Nephron (organoid): ENCODE measurements at regions not wholly inside any gene's neighbourhood (a gene's known extent, or its start where the extent isn't known, plus 50 kb on each side); places are given as distances from the start of the nearest gene placed in this dataset.

Source experiments
- H3K27ac Mint-ChIP-seq, 3 experiments: 2 replicates each; pipeline ENCODE4 v1.8.0; 2020; ENCODE audit warnings: mixed read lengths in 3 of 3, mild to moderate bottlenecking in 2 of 3, moderate library complexity in 1 of 3
- H3K27me3 Mint-ChIP-seq: 2 replicates; pipeline ENCODE4 v1.8.0; 2021; ENCODE audit warnings: low read depth, mild to moderate bottlenecking, moderate library complexity, mixed read lengths
- H3K36me3 Mint-ChIP-seq: 2 replicates; pipeline ENCODE4 v1.8.0; 2020; ENCODE audit warnings: low read depth, mixed read lengths
- H3K4me1 Mint-ChIP-seq: 2 replicates; pipeline ENCODE4 v1.8.0; 2020; ENCODE audit warnings: mixed read lengths
- H3K4me3 Mint-ChIP-seq, 3 experiments: 2 replicates each; pipeline ENCODE4 v1.8.0; 2020; ENCODE audit warnings: mild to moderate bottlenecking in 3 of 3, mixed read lengths in 3 of 3, moderate library complexity in 2 of 3
- H3K9me3 Mint-ChIP-seq: 2 replicates; pipeline ENCODE4 v1.8.0; 2020; ENCODE audit warnings: mixed read lengths
- TF ChIP-seq, protein P1 (sequence below), 3 experiments: fragments of 200-600 bp; sonication (generic); IDR thresholded peaks; one replicate each; pipeline ENCODE4 v1.5.0; 2021; ENCODE audit warnings: antibody characterized with exemption in 3 of 3; ENCODE audit not compliant: unreplicated experiment in 3 of 3

DNA sequence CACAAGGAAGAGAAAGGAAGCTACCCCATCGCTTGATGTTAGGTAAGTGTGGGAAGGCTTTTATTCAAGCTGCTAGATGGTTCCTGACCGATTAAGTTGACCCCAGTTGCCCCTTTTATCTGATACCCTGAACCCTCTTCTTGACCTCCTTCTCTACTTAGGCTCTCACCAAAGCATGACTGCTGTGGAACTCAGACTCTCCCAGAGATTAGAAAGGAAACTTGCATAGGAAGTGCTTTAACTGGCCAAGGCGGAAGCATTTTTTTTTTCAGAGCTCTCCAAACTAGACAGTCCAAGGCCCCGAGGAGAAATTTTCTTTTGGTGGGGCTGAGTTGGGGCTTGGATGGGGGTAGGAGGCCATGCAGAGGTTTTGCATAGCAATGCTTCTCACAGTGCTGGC is 101.3 kb upstream of the USP24 start:
- peaks cover 8% of the 10 kb centered on the region for H3K27me3 Mint-ChIP-seq
- peak overlapping the region in 1 of 3 experiments; percentile 13 for H3K27ac Mint-ChIP-seq
- no peaks in the 10 kb centered on the region for H3K36me3 Mint-ChIP-seq
- no peak overlapping the region for H3K4me3 Mint-ChIP-seq
- TF ChIP-seq, protein P1, sequence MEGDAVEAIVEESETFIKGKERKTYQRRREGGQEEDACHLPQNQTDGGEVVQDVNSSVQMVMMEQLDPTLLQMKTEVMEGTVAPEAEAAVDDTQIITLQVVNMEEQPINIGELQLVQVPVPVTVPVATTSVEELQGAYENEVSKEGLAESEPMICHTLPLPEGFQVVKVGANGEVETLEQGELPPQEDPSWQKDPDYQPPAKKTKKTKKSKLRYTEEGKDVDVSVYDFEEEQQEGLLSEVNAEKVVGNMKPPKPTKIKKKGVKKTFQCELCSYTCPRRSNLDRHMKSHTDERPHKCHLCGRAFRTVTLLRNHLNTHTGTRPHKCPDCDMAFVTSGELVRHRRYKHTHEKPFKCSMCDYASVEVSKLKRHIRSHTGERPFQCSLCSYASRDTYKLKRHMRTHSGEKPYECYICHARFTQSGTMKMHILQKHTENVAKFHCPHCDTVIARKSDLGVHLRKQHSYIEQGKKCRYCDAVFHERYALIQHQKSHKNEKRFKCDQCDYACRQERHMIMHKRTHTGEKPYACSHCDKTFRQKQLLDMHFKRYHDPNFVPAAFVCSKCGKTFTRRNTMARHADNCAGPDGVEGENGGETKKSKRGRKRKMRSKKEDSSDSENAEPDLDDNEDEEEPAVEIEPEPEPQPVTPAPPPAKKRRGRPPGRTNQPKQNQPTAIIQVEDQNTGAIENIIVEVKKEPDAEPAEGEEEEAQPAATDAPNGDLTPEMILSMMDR (IDR thresholded peaks at IDR 0.05; ENCODE audit: unreplicated experiment in 3 of 3): no peak
- H3K4me1 Mint-ChIP-seq: peaks cover 34% of the 10 kb centered on the region
- no peaks in the 10 kb centered on the region for H3K9me3 Mint-ChIP-seq

DNA sequence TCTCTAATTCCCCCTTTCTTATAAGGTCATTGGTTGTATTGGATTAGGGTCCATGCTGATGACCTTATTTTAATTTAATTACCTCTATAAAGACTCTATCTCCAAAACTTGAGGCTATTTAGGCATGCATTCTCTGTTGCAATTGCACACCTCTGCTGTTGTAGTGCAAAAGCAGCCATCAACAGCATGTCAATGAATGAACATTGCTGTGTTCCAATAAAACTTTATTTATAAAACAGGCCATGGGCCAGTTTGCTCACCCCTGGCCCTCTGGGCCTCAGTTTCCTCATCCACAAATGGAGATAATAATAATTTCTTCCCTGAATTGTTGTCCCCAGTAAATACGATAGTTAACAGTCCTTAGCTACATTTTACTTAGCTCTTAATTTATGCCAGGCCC is 100.4 kb upstream of the USP24 start:
- no peak overlapping the region for H3K27ac Mint-ChIP-seq
- no peaks in the 10 kb centered on the region for H3K36me3 Mint-ChIP-seq
- peaks cover 35% of the 10 kb centered on the region for H3K4me1 Mint-ChIP-seq
- H3K9me3 Mint-ChIP-seq: no peaks in the 10 kb centered on the region
- no peak overlapping the region for H3K4me3 Mint-ChIP-seq
- TF ChIP-seq, protein P1 (IDR thresholded peaks at IDR 0.05; ENCODE audit: unreplicated experiment in 3 of 3): no peak
- H3K27me3 Mint-ChIP-seq: peaks cover 10% of the 10 kb centered on the region

DNA sequence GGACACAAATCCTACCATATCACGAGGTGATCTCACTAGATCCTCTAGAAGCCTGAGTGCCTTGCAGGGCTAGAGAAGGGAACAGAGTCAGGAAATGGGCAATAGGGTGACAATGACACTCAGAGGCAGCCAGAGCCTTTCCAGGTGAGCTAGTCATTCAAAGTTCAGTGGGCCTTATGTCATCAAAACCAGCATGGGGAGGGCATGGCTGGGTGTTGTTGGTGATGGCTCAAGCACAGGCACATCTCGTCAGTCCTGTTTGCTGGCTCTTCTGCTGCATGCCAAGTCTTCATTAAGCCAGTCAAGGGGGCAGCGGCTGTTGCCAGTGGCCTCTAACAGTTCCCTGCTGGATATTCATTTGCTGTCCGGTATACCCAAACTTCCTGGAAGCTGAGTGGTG is 99.6 kb upstream of the USP24 start:
- Mint-ChIP-seq H3K4me1 (peaks cover 37% of the 10 kb centered on the region), H3K36me3 (no peaks in the 10 kb centered on the region), H3K27me3 (peaks cover 11% of the 10 kb centered on the region), H3K27ac (no peak overlapping the region), H3K4me3 (no peak overlapping the region), H3K9me3 (no peaks in the 10 kb centered on the region)
- TF ChIP-seq, protein P1 (IDR thresholded peaks at IDR 0.05; ENCODE audit: unreplicated experiment in 3 of 3): no peak

DNA sequence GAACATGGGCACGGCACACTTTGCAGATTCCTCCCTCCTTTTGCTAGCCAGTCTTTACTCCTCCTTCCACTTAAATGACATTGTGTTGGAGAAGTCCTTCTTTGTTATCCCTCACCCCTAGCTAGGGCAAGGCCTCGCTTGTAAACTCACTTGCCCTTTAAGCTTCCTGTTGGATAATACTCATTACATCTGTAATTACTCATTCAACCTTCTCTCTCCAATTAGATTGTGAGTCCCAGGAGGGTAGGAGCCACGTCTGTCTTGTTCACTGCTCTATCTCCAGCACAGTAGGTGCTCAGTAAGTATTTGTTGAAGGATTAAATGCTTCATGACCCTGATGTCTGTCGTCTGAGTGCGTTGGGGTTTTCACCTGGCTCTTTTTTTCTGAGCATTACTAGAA is 98.7 kb upstream of the USP24 start:
- Mint-ChIP-seq H3K36me3 (no peaks in the 10 kb centered on the region), H3K27ac (no peak overlapping the region), H3K27me3 (peaks cover 8% of the 10 kb centered on the region), H3K4me3 (no peak overlapping the region), H3K4me1 (peaks cover 35% of the 10 kb centered on the region), H3K9me3 (no peaks in the 10 kb centered on the region)
- TF ChIP-seq, protein P1 (IDR thresholded peaks at IDR 0.05; ENCODE audit: unreplicated experiment in 3 of 3): no peak

DNA sequence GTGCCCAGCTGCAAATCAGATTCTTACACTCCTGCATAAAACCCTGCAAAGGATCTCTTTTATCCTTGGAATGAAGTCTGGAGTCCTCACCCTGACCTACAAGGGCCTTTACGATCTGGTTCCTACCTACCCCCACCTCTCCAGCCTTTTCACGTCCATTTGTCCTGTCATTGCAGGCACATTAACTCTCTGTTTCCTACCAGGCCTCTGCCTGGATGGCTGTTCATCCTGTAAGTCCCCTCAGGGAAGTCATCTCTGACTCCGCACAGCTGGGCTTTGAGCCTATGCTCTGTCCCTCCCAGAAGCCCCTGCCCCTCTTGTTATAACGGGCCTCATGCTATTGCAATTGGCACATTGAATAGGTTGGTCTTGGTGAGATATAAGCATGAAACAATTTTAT is 96.8 kb upstream of the USP24 start:
- H3K36me3 Mint-ChIP-seq: no peaks in the 10 kb centered on the region
- peaks cover 28% of the 10 kb centered on the region for H3K4me1 Mint-ChIP-seq
- TF ChIP-seq, protein P1 (IDR thresholded peaks at IDR 0.05; ENCODE audit: unreplicated experiment in 3 of 3): no peak
- H3K27me3 Mint-ChIP-seq: peaks cover 8% of the 10 kb centered on the region
- no peaks in the 10 kb centered on the region for H3K9me3 Mint-ChIP-seq
- H3K4me3 Mint-ChIP-seq: no peak overlapping the region
- no peak overlapping the region for H3K27ac Mint-ChIP-seq

DNA sequence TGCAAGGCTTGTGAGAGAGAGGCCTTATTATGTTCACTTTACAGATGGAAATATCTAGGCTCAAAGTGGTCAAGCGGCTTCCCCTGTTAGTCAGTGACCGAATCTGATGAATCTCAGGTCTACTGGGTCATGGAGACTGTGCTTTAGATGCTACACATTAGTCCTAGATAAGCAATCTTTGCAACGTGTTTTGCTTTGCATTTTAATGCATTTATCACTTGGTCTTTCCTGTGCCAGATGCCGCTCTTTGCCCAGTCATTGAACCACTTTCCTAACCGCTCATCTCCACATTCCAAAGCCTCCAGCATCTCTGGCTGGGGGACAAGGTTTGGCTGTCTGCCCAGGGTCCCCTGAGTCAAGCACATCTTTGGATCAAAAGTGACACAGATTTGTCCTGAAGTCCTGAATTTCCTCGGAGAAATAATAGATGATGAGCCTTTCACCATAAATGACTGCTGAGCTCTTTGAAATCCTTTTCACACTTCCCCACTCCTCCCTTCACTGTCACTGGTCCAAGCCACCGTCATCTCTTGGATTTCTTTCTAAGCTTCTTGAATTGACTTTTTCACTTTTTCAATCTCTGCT is 96.0 kb upstream of the USP24 start:
- Mint-ChIP-seq H3K36me3 (no peaks in the 10 kb centered on the region), H3K9me3 (no peaks in the 10 kb centered on the region), H3K4me3 (no peak overlapping the region), H3K27me3 (peaks cover 4% of the 10 kb centered on the region), H3K4me1 (peaks cover 21% of the 10 kb centered on the region), H3K27ac (peak overlapping the region in 2 of 3 experiments; percentile 46 to 49)
- TF ChIP-seq, protein P1 (IDR thresholded peaks at IDR 0.05; ENCODE audit: unreplicated experiment in 3 of 3): no peak
